HG02981 (cell line): ENCODE measurements at regions not wholly inside any gene's neighbourhood (a gene's known extent, or its start where the extent isn't known, plus 50 kb on each side); places are given as distances from the start of the nearest gene placed in this dataset.
"Not testable (repeated sequence)": the region's sequence is repeated elsewhere in the genome, so short reads cannot be mapped to it uniquely, and the experiment has no call there.

ENCODE experiments used
- ATAC-seq: cut with Tn5 transposase; IDR thresholded peaks from one replicate; pipeline ENCODE4 v1.9.1; 2021; ENCODE audit warnings: mild to moderate bottlenecking, moderate library complexity; ENCODE audit not compliant: unreplicated experiment

DNA sequence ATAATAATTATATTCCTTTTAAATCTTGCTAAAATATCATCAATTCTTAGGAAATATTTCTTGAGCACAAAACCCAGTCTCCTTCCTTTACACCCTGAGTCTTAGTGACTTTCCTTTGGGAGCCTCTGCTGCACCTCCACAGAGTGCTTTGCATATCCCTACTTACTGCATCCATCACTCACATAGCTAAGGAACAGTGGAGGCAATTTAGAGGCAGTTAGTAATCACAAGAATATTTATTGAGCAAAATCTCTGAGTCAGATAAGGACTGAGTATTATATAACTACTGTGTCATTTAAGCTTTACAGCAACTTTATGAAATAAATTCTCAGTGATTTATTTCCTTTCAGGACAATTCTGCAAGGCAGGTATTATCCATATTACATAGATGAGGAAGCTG, 327.7 kb downstream of the TMX3 start:
- ATAC-seq, result no peak

DNA sequence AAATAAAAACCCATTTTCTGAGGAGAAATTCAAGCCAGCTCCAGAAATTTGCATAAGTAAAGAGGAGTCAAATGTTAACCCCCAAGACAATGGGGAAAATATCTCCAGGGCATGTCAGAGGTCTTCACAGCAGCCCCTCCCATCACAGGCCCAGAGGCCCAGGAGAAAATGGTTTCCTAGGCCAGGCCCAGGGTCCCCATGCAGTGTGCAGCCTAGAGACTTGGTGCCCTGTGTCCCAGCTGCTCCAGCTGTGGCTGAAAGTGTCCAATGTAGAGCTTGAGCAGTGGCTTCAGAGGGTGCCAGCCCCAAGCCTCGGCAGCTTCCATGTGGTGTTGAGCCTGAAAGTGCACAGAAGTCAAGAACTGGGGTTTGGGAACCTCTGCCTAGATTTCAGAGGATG, 330.9 kb downstream of the TMX3 start:
- not testable (repeated sequence) for ATAC-seq

GRCh38 chr18:68376926-68377325, 338.0 kb downstream of the TMX3 start:
- ATAC-seq, result no peak

DNA sequence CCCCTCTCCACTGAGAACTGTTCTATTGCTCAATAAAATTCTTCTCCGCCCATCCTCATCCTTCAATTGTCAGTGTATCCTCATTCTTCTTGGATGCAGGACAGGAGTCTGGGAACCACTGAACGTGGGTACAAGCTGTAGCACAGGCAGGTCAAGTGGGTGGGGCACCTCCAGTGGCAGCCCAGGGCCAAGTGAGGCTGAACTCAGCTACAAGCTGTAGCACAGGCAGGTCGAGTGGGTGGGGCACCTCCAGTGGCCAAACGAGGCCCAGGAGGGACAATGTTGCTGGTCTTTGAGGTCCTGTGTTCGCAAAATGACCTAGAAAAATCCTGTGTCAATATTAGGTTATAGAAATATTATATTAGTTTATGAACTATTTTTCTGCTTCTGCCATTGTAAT, 352.0 kb downstream of the TMX3 start:
- ATAC-seq, result no peak

DNA sequence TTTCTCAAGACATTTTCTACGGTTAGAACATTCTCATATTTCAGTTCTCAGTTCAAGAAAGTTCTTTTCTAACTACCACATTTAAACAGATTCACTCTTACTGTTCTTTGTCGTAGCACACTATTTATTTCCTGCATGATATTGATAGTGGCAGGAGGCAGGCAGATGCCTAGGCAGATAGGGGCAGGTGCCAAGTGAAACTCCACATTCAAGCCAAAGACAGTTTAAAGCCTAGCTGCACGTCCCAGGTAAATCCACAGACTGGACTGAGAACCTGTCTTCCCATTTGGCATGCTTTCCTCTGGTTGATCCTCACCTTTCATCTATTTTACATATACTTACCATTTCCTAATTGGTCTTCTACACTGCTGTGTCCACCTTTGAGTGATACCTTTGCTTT, 359.3 kb downstream of the TMX3 start:
- ATAC-seq, result no peak

DNA sequence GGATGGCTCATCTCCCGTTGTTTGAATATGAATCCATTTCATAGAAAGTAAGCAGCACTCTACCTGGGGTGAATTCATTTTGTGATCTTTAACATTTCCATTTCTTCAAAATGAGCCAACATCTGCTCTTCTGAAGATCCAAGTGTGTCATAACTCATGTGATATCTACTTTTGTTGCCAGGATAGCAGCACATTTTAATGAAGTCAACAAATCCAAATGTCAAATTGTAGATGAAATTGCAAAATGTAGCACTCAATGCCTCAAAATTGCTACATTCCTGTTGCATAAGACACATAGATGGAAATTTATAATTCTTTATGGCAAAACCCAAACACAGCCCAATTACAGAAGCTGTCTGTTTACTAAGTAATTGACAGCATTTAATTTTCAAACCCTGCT, 360.7 kb downstream of the TMX3 start:
- no peak for ATAC-seq

- no peak for ATAC-seq
These were observed 372.8 kb downstream of the TMX3 start for GRCh38 chr18:68342039-68342659.

GRCh38 chr18:68340606-68341005, 374.3 kb downstream of the TMX3 start:
- no peak for ATAC-seq

DNA sequence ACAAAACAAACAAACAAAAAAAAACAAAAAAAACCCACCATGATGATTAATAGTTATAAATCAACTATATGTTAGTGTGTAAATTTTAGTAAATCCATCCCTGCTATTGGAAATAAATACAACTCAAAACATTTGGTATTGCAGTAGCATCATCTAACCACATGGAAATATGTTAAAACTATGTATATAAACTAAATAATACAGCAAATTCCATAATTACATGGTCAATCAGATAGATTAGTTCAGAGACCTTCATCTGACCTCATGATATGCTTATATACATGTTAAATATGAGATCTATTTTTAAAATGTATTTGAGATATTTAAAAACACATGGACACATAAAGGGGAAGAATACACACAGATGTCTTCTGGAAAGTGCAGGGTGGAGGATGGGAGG, 384.2 kb downstream of the TMX3 start:
- ATAC-seq, result no peak

- no peak for ATAC-seq
These were observed 391.0 kb downstream of the TMX3 start for GRCh38 chr18:68323921-68324320.

GRCh38 chr18:68316636-68317035, 398.3 kb downstream of the TMX3 start:
- ATAC-seq, result no peak

DNA sequence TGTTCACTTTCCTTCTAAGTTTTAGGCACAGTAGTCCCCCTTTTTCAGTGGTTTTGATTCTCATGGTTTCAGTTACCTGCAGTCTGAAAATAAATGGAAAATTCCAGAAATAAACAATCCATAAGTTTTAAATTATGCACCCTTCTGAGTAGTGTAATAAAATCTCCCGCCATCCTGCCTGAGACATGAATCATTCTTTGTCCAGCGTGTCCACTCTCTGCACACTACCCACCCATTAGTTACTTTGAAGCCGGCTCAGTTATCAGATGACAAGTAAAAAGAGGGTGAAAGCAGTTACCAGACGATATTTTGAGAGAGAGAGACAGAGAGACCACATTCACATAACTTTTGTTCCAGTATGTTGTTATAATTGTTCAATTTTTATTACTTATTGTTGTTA, 400.5 kb downstream of the TMX3 start:
- no peak for ATAC-seq

- ATAC-seq, result no peak
These were observed 413.5 kb downstream of the TMX3 start for GRCh38 chr18:68301441-68301840.

GRCh38 chr18:68299906-68300305, 415.0 kb downstream of the TMX3 start:
- ATAC-seq, result no peak

DNA sequence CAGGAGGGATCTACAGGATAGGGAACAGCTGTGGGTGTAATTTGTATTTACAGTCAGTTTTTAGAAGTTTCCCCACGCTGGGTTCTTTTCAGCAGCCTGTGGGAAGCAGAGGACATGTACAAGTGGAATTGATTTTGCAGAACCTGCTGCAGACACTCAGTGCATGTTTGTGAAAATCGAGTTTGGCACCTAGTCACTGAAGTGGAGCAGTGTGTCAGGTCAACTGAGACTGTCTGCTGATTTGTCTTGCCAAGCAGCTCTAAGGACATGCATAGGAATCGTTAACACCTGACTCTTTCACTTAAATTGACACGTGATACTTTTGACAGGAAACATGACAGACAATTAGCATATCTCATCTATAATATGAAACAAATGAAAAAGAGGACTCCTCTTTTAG, 416.6 kb downstream of the TMX3 start:
- ATAC-seq, result no peak

DNA sequence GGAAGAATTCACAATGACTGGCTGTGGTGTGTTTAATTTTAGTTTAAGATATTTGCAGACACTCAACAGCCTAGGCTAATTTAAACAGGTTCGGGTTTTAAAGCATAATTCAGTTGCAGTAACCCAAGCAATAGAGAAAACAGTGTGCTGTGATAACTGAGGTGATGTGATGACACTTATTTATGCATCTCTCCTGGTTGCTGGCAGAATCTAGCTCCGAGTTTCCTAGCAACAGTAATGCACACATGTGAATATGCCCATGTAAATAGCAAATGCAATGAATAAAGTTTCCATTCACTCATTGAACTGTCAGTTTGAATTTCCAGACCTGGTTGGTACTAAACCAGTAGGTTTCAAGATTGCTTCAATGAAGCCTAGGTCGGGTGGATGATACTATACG, 426.5 kb downstream of the TMX3 start:
- no peak for ATAC-seq

DNA sequence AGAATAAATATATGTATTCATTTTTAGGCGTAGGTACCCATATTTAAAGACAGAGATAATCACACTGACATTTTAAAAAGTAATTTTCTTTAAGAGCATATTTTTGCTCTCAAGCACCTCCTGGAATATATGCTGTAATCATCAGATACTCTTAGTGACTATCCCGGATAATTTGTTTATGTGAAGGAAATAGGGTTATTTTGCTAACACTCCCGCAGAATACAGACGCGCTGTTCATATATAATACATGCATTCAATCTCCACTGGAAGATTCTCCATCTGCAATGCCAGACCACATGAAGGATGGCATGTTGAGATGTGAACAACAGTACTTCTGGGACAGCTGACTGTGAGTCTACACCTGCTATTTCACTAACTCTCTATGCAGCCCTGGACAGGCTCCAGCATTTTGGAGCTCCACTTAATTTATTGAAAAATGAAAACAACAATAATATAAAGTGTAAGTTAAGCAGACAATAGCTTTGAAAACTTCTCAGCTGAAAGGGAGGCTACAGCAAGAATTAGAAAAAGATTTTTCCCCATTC, 430.6 kb downstream of the TMX3 start:
- no peak for ATAC-seq

DNA sequence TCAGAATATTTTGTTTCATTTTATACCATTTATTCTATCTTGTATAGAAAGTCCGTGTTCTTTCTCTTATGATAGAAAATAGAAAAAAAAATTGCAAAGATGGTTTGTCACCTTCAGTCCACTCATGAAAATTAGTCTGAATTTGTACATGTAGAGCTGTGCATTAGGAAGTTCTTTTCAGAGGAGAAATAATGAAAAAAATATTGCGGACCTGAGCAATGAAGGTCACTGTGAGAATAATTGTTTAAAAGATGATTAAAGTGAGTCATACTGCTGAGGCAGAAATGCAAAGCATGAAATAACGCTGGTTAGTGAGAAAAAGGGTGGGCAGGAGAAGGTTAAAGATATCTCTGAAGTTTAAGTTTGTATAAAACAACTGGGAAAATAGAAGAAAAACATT, 431.1 kb downstream of the TMX3 start:
- ATAC-seq, result no peak

DNA sequence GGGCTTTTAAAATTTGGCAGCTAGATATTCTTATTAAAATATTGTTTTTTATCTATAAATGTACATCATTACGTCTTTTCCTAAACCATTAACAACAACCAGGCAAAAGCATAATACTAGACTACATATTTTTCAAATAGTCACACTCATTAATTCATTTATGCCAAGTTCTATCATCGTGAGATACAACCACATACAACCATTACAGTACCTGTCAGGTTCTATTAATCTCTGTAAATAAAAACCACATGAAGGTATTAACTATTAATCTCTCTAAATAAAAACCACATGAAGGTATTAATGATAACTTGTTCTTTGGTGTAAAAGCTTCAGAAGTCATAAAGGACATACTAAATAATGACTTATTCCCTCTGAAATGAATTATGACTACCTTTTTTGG, 432.7 kb downstream of the TMX3 start:
- ATAC-seq, result no peak

DNA sequence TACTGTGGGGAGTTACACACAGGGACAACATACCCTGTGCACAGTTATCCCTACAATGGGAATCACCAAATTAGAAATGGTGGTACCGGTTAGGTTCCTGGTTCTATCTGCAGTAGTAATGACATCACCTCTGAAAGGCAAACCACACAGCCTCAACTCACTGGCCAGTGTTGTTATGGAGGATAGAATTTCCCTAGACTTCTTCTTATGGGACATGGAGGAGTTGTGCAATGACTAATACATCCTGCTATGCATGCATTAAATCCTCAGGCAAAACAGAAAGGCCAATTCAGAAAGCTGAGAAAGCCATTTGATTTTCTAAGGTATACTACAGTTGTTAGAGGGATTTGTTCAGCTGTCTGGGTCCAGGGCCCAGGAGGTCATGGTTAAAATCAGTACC, 439.3 kb downstream of the TMX3 start:
- ATAC-seq, result no peak

DNA sequence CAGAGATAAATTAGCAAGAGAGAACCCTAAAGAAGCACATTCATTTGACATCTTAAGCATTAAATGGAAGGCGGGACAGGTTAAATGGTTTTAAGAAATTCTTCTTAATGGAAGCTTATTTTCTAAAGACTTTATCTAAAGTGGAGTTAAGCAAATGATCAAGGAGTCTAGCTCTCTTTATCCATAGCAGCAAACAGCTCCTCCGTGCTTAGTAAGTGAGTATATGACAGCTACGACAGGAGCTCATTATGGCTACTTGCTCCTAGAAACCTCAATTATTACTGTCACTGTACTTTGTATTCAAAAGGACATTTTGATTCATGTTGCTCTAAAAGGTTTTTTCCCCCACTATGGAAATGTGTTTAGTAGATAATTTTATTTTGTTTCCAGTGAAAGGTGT, 444.9 kb downstream of the TMX3 start:
- ATAC-seq, result no peak

- ATAC-seq, result no peak
These were observed 447.3 kb downstream of the TMX3 start for GRCh38 chr18:68267583-68267982.

GRCh38 chr18:68263481-68263880, 451.4 kb downstream of the TMX3 start:
- no peak for ATAC-seq
